CD14-positive monocyte (primary cell): ENCODE measurements at regions not wholly inside any gene's neighbourhood (a gene's known extent, or its start where the extent isn't known, plus 50 kb on each side); places are given as distances from the start of the nearest gene placed in this dataset.

Experiments
- DNase-seq, 3 donors: peaks; one replicate each; pipeline ENCODE4 v3.0.0-alpha.2; 2011 to 2022
- H2AFZ ChIP-seq: 2 replicates; pipeline ENCODE4 v1.6.0; 2012; ENCODE audit warnings: mild to moderate bottlenecking, low read depth, low read length, inconsistent platforms; ENCODE audit not compliant: insufficient read depth, poor library complexity, severe bottlenecking
- H3K27ac ChIP-seq, 2 donors: 1 replicate in 1 of 2; 2 replicates in 1 of 2; pipeline ENCODE4 v1.5.1; 2012 to 2013; ENCODE audit warnings: low read length in 2 of 2, control low read depth in 1 of 2, inconsistent platforms in 1 of 2, low read depth in 1 of 2, mild to moderate bottlenecking in 1 of 2
- H3K27me3 ChIP-seq, 2 donors: one replicate each; pipeline versions ENCODE4 v1.6.0 to v1.6.1; 2011 to 2013; ENCODE audit warnings: low read length in 2 of 2; ENCODE audit not compliant: control insufficient read depth in 2 of 2, insufficient read depth in 2 of 2
- H3K36me3 ChIP-seq, 2 donors: replicated peaks in 1 of 2; 1 replicate in 1 of 2; 2 replicates in 1 of 2; pipeline versions ENCODE4 v1.5.1 to v1.6.1; 2012 to 2013; ENCODE audit warnings: low read length in 2 of 2, control low read depth in 1 of 2, inconsistent platforms in 1 of 2, mild to moderate bottlenecking in 1 of 2; ENCODE audit not compliant: insufficient read depth in 2 of 2, control insufficient read depth in 1 of 2
- H3K4me1 ChIP-seq, 2 donors: 1 replicate in 1 of 2; 2 replicates in 1 of 2; pipeline versions ENCODE4 v1.5.1 to v1.6.1; 2012 to 2013; ENCODE audit warnings: low read length in 2 of 2, control low read depth in 1 of 2, inconsistent platforms in 1 of 2, mild to moderate bottlenecking in 1 of 2, moderate library complexity in 1 of 2; ENCODE audit not compliant: insufficient read depth in 2 of 2, control insufficient read depth in 1 of 2
- H3K4me2 ChIP-seq: replicated peaks from 2 replicates; pipeline ENCODE3; 2012; ENCODE audit warnings: low read length, moderate library complexity, mild to moderate bottlenecking; ENCODE audit not compliant: poor library complexity, severe bottlenecking; ENCODE audit errors: extremely low read depth
- H3K4me3 ChIP-seq, 3 experiments: fragments of 200-600 bp in 1 of 3; sonication (generic) in 1 of 3; replicated peaks in 1 of 3; 1 replicate in 2 of 3; 2 replicates in 1 of 3; pipeline ENCODE4 v1.5.1; 2011 to 2013; ENCODE audit warnings: low read length in 3 of 3, mild to moderate bottlenecking in 3 of 3, control low read depth in 2 of 3, low read depth in 2 of 3, inconsistent platforms in 1 of 3, moderate library complexity in 1 of 3
- H3K79me2 ChIP-seq: 2 replicates; pipeline ENCODE4 v1.6.0; 2012; ENCODE audit warnings: mild to moderate bottlenecking, control low read depth, inconsistent platforms, low read length, moderate library complexity; ENCODE audit not compliant: insufficient read depth
- H3K9ac ChIP-seq: 2 replicates; pipeline ENCODE4 v1.6.0; 2017; ENCODE audit warnings: low read length, mild to moderate bottlenecking; ENCODE audit not compliant: insufficient read depth, poor library complexity, severe bottlenecking
- H3K9me3 ChIP-seq, 2 donors: replicated peaks in 1 of 2; 1 replicate in 1 of 2; 2 replicates in 1 of 2; pipeline versions ENCODE4 v1.5.1 to v1.6.1; 2012 to 2013; ENCODE audit warnings: low read length in 2 of 2, control low read depth in 1 of 2; ENCODE audit not compliant: control insufficient read depth in 1 of 2, insufficient read depth in 1 of 2
- H4K20me1 ChIP-seq: 2 replicates; pipeline ENCODE4 v1.6.0; 2012; ENCODE audit warnings: mild to moderate bottlenecking, low read length, control low read depth, moderate library complexity; ENCODE audit not compliant: insufficient read depth
- H3K27ac Mint-ChIP-seq, 7 donors: one replicate each; pipeline ENCODE4 v1.8.0; 2020; ENCODE audit warnings: mild to moderate bottlenecking in 7 of 7, mixed read lengths in 7 of 7, moderate library complexity in 6 of 7, inconsistent platforms in 2 of 7
- H3K27me3 Mint-ChIP-seq, 3 donors: one replicate each; pipeline ENCODE4 v1.8.0; 2021 to 2022; ENCODE audit warnings: low read depth in 3 of 3, mild to moderate bottlenecking in 3 of 3, mixed read lengths in 3 of 3, moderate library complexity in 3 of 3, inconsistent platforms in 1 of 3
- H3K36me3 Mint-ChIP-seq, 2 donors: one replicate each; pipeline ENCODE4 v1.8.0; 2020; ENCODE audit warnings: mixed read lengths in 2 of 2, inconsistent platforms in 1 of 2, mild to moderate bottlenecking in 1 of 2
- H3K4me1 Mint-ChIP-seq: one replicate; pipeline ENCODE4 v1.8.0; 2020; ENCODE audit warnings: mild to moderate bottlenecking, mixed read lengths
- H3K4me3 Mint-ChIP-seq, 2 donors: one replicate each; pipeline ENCODE4 v1.8.0; 2020; ENCODE audit warnings: mild to moderate bottlenecking in 2 of 2, mixed read lengths in 2 of 2, moderate library complexity in 1 of 2
- H3K9me3 Mint-ChIP-seq, 7 donors: one replicate each; pipeline ENCODE4 v1.8.0; 2020 to 2022; ENCODE audit warnings: mixed read lengths in 7 of 7, mild to moderate bottlenecking in 6 of 7, moderate library complexity in 6 of 7, inconsistent platforms in 2 of 7
- WGBS: methylation state at CpG from one replicate; pipeline ENCODE4 v1.1.5; 2013; ENCODE audit warnings: missing lambda C conversion rate; ENCODE audit not compliant: insufficient coverage; 5-methylcytosine and 5-hydroxymethylcytosine counted together
- intact Hi-C, 2 donors: fragments of 100-400 bp; cut with micrococcal nuclease; formaldehyde crosslinking; loops; one replicate each; pipeline versions ENCODE4 v1.15.0 to v1.15.1; 2023
- TF ChIP-seq, protein P1 (sequence below): fragments of 200-600 bp; IDR thresholded peaks from one replicate; pipeline ENCODE4 v1.8.0; 2022; ENCODE audit warnings: antibody characterized with exemption, mild to moderate bottlenecking

DNA sequence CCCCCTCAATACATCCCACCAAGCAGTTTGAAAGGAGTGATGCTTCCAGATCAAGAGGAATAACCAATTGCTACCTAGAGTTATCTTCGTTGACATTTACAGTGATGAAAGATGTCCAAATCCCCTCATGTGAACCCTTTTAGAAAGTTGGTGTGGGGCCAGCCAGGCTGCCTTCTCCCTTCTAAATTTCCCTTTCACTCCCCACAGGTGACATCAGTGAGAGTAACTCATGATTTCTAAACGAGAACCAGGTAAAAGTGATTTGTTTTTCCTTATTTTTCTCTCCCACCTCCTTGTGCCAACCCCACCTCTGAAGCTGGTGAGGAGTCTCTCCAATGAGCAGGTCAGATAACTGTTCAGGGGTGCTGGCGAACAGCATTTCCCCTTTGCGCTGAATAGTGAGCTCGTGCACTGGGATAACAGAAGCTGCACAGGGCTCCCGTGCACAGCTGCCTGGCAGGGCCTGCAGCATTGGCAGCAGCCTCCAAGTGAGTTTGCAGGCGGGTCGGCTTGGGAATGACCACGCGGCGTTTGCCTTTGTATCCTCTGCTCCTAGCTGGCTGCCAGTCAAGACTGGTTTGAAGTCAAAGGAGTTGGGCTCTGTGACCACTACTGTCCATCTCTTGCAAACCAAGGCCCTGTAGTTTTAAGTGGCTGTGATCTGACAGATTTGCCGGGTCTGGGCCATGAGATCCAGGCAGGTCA is 70.2 kb upstream of the CORO2B start:
- no peak overlapping the region for H2AFZ ChIP-seq
- DNase-seq = no peak
- H3K9me3 ChIP-seq = no peaks in the 10 kb centered on the region
- H3K9me3 Mint-ChIP-seq = peaks cover under 1 to 7% (median 2%) of the 10 kb centered on the region in 7 donors
- 94% methylated on average over 10 of the region's 12 CpGs for WGBS
- no peaks in the 10 kb centered on the region for H3K36me3 ChIP-seq
- TF ChIP-seq, protein P1, sequence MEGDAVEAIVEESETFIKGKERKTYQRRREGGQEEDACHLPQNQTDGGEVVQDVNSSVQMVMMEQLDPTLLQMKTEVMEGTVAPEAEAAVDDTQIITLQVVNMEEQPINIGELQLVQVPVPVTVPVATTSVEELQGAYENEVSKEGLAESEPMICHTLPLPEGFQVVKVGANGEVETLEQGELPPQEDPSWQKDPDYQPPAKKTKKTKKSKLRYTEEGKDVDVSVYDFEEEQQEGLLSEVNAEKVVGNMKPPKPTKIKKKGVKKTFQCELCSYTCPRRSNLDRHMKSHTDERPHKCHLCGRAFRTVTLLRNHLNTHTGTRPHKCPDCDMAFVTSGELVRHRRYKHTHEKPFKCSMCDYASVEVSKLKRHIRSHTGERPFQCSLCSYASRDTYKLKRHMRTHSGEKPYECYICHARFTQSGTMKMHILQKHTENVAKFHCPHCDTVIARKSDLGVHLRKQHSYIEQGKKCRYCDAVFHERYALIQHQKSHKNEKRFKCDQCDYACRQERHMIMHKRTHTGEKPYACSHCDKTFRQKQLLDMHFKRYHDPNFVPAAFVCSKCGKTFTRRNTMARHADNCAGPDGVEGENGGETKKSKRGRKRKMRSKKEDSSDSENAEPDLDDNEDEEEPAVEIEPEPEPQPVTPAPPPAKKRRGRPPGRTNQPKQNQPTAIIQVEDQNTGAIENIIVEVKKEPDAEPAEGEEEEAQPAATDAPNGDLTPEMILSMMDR = no peak
- H3K27ac ChIP-seq = no peak overlapping the region
- no peak overlapping the region for H3K4me3 ChIP-seq
- H3K79me2 ChIP-seq = no peaks in the 10 kb centered on the region
- no peak overlapping the region for H3K4me2 ChIP-seq
- intact Hi-C loops = no loop called here
- peaks cover 7% of the 10 kb centered on the region for H3K4me1 Mint-ChIP-seq
- H4K20me1 ChIP-seq = no peaks in the 10 kb centered on the region
- no peak overlapping the region for H3K4me3 Mint-ChIP-seq
- no peaks in the 10 kb centered on the region for H3K36me3 Mint-ChIP-seq
- H3K27me3 Mint-ChIP-seq = peaks cover 2 to 8% (median 5%) of the 10 kb centered on the region in 3 donors
- H3K27ac Mint-ChIP-seq = peak overlapping the region in 1 of 7 donors; percentile 24
- H3K9ac ChIP-seq = no peak overlapping the region
- H3K27me3 ChIP-seq = no peaks in the 10 kb centered on the region
- no peaks in the 10 kb centered on the region for H3K4me1 ChIP-seq

DNA sequence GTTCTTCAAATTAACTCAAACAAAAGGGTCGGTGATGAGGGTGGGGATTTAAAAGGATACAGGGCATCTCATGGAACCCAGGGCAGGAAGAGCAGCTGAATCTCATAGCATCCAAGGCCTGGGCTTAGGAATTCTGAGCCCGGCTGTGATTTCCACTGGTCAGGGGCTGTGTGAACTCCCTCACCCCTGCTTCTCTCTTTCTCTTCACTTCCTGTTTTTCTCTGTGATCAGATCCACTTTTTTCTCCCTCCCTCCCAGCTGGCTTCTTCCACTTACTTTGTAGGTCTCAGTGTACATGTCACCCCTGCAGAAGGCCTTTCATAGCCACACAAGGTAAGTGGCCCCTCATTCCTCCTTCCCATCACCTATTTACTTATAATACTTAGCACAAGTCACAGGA is 68.2 kb upstream of the CORO2B start:
- H3K4me3 ChIP-seq = no peak overlapping the region
- H3K27ac ChIP-seq = no peak overlapping the region
- H3K9ac ChIP-seq = no peak overlapping the region
- TF ChIP-seq, protein P1 = no peak
- Mint-ChIP-seq H3K36me3 (no peaks in the 10 kb centered on the region), H3K4me1 (peaks cover 3% of the 10 kb centered on the region), H3K27me3 (peaks cover 0 to 8% (median 5%) of the 10 kb centered on the region in 3 donors), H3K4me3 (no peak overlapping the region), H3K9me3 (peaks cover 2 to 10% (median 4%) of the 10 kb centered on the region in 7 donors), H3K27ac (no peak overlapping the region)
- 50% methylated on average over 1 of the region's 2 CpGs for WGBS
- H3K4me1 ChIP-seq = no peaks in the 10 kb centered on the region
- DNase-seq = no peak
- H4K20me1 ChIP-seq = no peaks in the 10 kb centered on the region
- H3K36me3 ChIP-seq = no peaks in the 10 kb centered on the region
- intact Hi-C loops = no loop called here
- no peaks in the 10 kb centered on the region for H3K27me3 ChIP-seq
- no peaks in the 10 kb centered on the region for H3K9me3 ChIP-seq
- no peak overlapping the region for H3K4me2 ChIP-seq
- no peaks in the 10 kb centered on the region for H3K79me2 ChIP-seq
- no peak overlapping the region for H2AFZ ChIP-seq
